GM12878 (cell line): ENCODE measurements at regions not wholly inside any gene's neighbourhood (a gene's known extent, or its start where the extent isn't known, plus 50 kb on each side); places are given as distances from the start of the nearest gene placed in this dataset.

Experiments used
- CBFB ChIP-seq: IDR thresholded peaks from 2 replicates; pipeline ENCODE4 v1.6.1; 2016; ENCODE audit warnings: antibody characterized with exemption, low read depth
- MYC ChIP-seq: IDR thresholded peaks from 2 replicates; pipeline ENCODE4 v1.6.1; 2011; ENCODE audit warnings: mild to moderate bottlenecking, low read length, moderate library complexity, inconsistent platforms; ENCODE audit not compliant: insufficient read depth, insufficient replicate concordance, insufficient read length, severe bottlenecking
- POLR2AphosphoS5 ChIP-seq: IDR thresholded peaks from 2 replicates; pipeline ENCODE4 v1.6.1; 2011; ENCODE audit warnings: mild to moderate bottlenecking, low read length, inconsistent platforms

GRCh38 chr16:47858333-47858982 lies 297.3 kb downstream of the ABCC12 start:
- no peak for TF ChIP-seq MYC
- TF ChIP-seq CBFB: no peak
- no peak for TF ChIP-seq POLR2AphosphoS5
